ENCODE measurements at regions not wholly inside any gene's neighbourhood (a gene's known extent, or its start where the extent isn't known, plus 50 kb on each side); places are given as distances from the start of the nearest gene placed in this dataset.
"Not testable (repeated sequence)": the region's sequence is repeated elsewhere in the genome, so short reads cannot be mapped to it uniquely, and the experiment has no call there.

DNA sequence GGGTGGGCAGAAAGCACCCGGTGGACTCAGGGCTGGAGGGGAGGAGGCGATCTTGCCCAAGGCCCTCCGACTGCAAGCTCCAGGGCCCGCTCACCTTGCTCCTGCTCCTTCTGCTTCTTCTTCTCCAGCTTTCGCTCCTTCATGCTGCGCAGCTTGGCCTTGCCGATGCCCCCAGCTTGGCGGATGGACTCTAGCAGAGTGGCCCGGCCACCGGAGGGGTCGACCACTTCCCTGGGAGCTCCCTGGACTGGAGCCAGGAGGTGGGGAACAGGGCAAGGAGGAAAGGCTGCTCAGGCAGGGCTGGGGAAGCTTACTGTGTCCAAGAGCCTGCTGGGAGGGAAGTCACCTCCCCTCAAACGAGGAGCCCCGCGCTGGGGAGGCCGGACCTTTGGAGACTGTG is 265.3 kb downstream of the OR4F29 start:
- TF ChIP-seq EZH2 (IDR thresholded peaks at IDR 0.05; ENCODE audit: low read length, missing control alignments): not testable (repeated sequence)
- TF ChIP-seq, protein P1, sequence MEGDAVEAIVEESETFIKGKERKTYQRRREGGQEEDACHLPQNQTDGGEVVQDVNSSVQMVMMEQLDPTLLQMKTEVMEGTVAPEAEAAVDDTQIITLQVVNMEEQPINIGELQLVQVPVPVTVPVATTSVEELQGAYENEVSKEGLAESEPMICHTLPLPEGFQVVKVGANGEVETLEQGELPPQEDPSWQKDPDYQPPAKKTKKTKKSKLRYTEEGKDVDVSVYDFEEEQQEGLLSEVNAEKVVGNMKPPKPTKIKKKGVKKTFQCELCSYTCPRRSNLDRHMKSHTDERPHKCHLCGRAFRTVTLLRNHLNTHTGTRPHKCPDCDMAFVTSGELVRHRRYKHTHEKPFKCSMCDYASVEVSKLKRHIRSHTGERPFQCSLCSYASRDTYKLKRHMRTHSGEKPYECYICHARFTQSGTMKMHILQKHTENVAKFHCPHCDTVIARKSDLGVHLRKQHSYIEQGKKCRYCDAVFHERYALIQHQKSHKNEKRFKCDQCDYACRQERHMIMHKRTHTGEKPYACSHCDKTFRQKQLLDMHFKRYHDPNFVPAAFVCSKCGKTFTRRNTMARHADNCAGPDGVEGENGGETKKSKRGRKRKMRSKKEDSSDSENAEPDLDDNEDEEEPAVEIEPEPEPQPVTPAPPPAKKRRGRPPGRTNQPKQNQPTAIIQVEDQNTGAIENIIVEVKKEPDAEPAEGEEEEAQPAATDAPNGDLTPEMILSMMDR (conservative IDR thresholded peaks at IDR 0.05 in 1 of 2, IDR thresholded peaks at IDR 0.05 in 1 of 2; ENCODE audit: low read depth in 1 of 2, low read length in 2 of 2): not testable (repeated sequence)
